WTC11 (cell line): ENCODE measurements at regions not wholly inside any gene's neighbourhood (a gene's known extent, or its start where the extent isn't known, plus 50 kb on each side); places are given as distances from the start of the nearest gene placed in this dataset.

Experiments used
- ATAC-seq: fragments of 200-7000 bp; cut with Tn5 transposase; 2 replicates; pipeline ENCODE4 v1.10.0; 2021; ENCODE audit warnings: mild to moderate bottlenecking, moderate library complexity
- CTCF ChIA-PET: fragments of 300-600 bp; sonication (Branson Sonifier 250); formaldehyde crosslinking; loops from one replicate; lab custom pipeline; 2021; ENCODE audit warnings: antibody characterized with exemption; lab: Charles Lee
- POLR2A ChIA-PET: fragments of 350-600 bp; sonication (Branson Sonifier 250); formaldehyde crosslinking; loops from one replicate; lab custom pipeline; 2021; ENCODE audit warnings: antibody characterized with exemption; lab: Charles Lee
- DNase-seq: peaks from one replicate; pipeline ENCODE4 v3.0.0; 2021; ENCODE audit warnings: low spot score
- H3K27ac Mint-ChIP-seq: 2 replicates; pipeline ENCODE4 v1.8.0; 2021; ENCODE audit warnings: mixed read lengths
- H3K27me3 Mint-ChIP-seq: 2 replicates; pipeline ENCODE4 v1.8.0; 2021; ENCODE audit warnings: low read depth, mild to moderate bottlenecking, moderate library complexity, mixed read lengths
- H3K36me3 Mint-ChIP-seq: 2 replicates; pipeline ENCODE4 v1.8.0; 2021; ENCODE audit warnings: mixed read lengths
- H3K4me1 Mint-ChIP-seq: 2 replicates; pipeline ENCODE4 v1.8.0; 2022; ENCODE audit warnings: mixed read lengths
- H3K4me3 Mint-ChIP-seq: 2 replicates; pipeline ENCODE4 v1.8.0; 2021; ENCODE audit warnings: mild to moderate bottlenecking, moderate library complexity, mixed read lengths
- H3K9me3 Mint-ChIP-seq: 2 replicates; pipeline ENCODE4 v1.8.0; 2021; ENCODE audit warnings: mixed read lengths
- CREM ChIP-seq: sonication (generic); formaldehyde crosslinking; IDR thresholded peaks from 2 replicates; pipeline ENCODE4 v1.8.1; 2022; ENCODE audit warnings: mild to moderate bottlenecking, missing genetic modification reagents, moderate library complexity
- ESRRA ChIP-seq: sonication (generic); formaldehyde crosslinking; IDR thresholded peaks from 2 replicates; pipeline ENCODE4 v1.8.1; 2022; ENCODE audit warnings: mild to moderate bottlenecking, missing genetic modification reagents, borderline replicate concordance
- JAZF1 ChIP-seq: fragments of 250-450 bp; sonication (Bioruptor Pico); IDR thresholded peaks from 2 replicates; pipeline ENCODE4 v1.9.0; 2021; ENCODE audit warnings: moderate library complexity, mild to moderate bottlenecking, inconsistent platforms
- MYBL2 ChIP-seq: sonication (generic); formaldehyde crosslinking; IDR thresholded peaks from 2 replicates; pipeline ENCODE4 v1.8.1; 2023; ENCODE audit warnings: mild to moderate bottlenecking, moderate library complexity, missing genetic modification reagents
- NR2C2 ChIP-seq: sonication (generic); formaldehyde crosslinking; IDR thresholded peaks from 2 replicates; pipeline ENCODE4 v1.8.0; 2022; ENCODE audit warnings: mild to moderate bottlenecking, missing genetic modification reagents
- OVOL2 ChIP-seq: fragments of 250-450 bp; sonication (Bioruptor Pico); IDR thresholded peaks from 2 replicates; pipeline ENCODE4 v1.9.0; 2021; ENCODE audit warnings: mild to moderate bottlenecking, borderline replicate concordance
- SMAD3 ChIP-seq: sonication (generic); formaldehyde crosslinking; IDR thresholded peaks from 2 replicates; pipeline ENCODE4 v1.8.0; 2022; ENCODE audit warnings: missing genetic modification reagents, mild to moderate bottlenecking, borderline replicate concordance
- TCF7 ChIP-seq: sonication (generic); formaldehyde crosslinking; IDR thresholded peaks from 2 replicates; pipeline ENCODE4 v1.8.0; 2022; ENCODE audit warnings: mild to moderate bottlenecking, low read depth, missing genetic modification reagents, moderate library complexity
- ZNF138 ChIP-seq: sonication (generic); formaldehyde crosslinking; conservative IDR thresholded peaks from 2 replicates; pipeline ENCODE4 v1.8.1; 2022; ENCODE audit warnings: mild to moderate bottlenecking, moderate library complexity, missing genetic modification reagents
- ZNF396 ChIP-seq: fragments of 250-450 bp; sonication (Bioruptor Pico); IDR thresholded peaks from 2 replicates; pipeline ENCODE4 v1.8.0; 2021; ENCODE audit warnings: mild to moderate bottlenecking, moderate library complexity, borderline replicate concordance
- ZNF416 ChIP-seq: fragments of 250-450 bp; sonication (Bioruptor Pico); IDR thresholded peaks from 2 replicates; pipeline ENCODE4 v1.9.0; 2021; ENCODE audit warnings: mild to moderate bottlenecking, inconsistent platforms
- ZNF423 ChIP-seq: fragments of 250-450 bp; sonication (Bioruptor Pico); IDR thresholded peaks from 2 replicates; pipeline ENCODE4 v2.1.2; 2022; ENCODE audit warnings: mild to moderate bottlenecking, moderate library complexity
- TF ChIP-seq, protein P1 (sequence below): sonication (generic); formaldehyde crosslinking; IDR thresholded peaks from 2 replicates; pipeline ENCODE4 v1.8.1; 2023; ENCODE audit warnings: mild to moderate bottlenecking, missing genetic modification reagents, borderline replicate concordance
- TF ChIP-seq, protein P2 (sequence below): sonication (generic); formaldehyde crosslinking; IDR thresholded peaks from 2 replicates; pipeline ENCODE4 v1.8.1; 2022; ENCODE audit warnings: mild to moderate bottlenecking, moderate library complexity, missing genetic modification reagents
- TF ChIP-seq, protein P3 (sequence below): sonication (generic); formaldehyde crosslinking; conservative IDR thresholded peaks from 2 replicates; pipeline ENCODE4 v1.8.1; 2023; ENCODE audit warnings: mild to moderate bottlenecking, low read depth, missing genetic modification reagents, moderate library complexity
- TF ChIP-seq, protein P4 (sequence below): sonication (generic); formaldehyde crosslinking; IDR thresholded peaks from 2 replicates; pipeline ENCODE4 v1.8.0; 2022; ENCODE audit warnings: missing genetic modification reagents
- TF ChIP-seq, protein P5 (sequence below): sonication (generic); formaldehyde crosslinking; IDR thresholded peaks from 2 replicates; pipeline ENCODE4 v1.8.0; 2023; ENCODE audit warnings: mild to moderate bottlenecking, missing genetic modification reagents
- TF ChIP-seq, protein P6 (sequence below): sonication (generic); formaldehyde crosslinking; IDR thresholded peaks from 2 replicates; pipeline ENCODE4 v1.8.1; 2022; ENCODE audit warnings: low read depth, missing genetic modification reagents, borderline replicate concordance
- TF ChIP-seq, protein P7 (sequence below): fragments of 250-450 bp; sonication (Bioruptor Pico); IDR thresholded peaks from 2 replicates; pipeline ENCODE4 v2.1.2; 2022; ENCODE audit warnings: mild to moderate bottlenecking, moderate library complexity

DNA sequence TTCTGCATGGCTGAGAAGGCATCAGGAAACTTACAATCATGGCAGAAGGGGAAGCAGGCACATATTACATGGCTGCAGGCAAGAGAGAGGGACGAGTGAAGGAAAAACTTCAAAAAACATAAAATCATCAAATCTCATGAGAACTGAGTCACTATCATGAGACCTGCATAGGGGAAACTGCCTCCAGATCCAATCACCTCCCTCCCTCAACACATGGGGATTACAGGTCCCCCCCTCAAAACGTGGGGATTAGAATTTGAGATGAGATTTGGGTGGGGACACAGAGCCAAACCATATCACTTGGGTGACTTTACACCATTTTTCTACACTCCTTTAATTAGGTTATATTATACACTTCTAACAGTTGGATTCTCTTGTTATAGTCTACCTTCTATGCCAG, 490.7 kb upstream of the KCND2 start:
- no peak for ATAC-seq
- Mint-ChIP-seq H3K27me3 (no peaks in the 10 kb centered on the region), H3K36me3 (no peaks in the 10 kb centered on the region)
- TF ChIP-seq, protein P1, sequence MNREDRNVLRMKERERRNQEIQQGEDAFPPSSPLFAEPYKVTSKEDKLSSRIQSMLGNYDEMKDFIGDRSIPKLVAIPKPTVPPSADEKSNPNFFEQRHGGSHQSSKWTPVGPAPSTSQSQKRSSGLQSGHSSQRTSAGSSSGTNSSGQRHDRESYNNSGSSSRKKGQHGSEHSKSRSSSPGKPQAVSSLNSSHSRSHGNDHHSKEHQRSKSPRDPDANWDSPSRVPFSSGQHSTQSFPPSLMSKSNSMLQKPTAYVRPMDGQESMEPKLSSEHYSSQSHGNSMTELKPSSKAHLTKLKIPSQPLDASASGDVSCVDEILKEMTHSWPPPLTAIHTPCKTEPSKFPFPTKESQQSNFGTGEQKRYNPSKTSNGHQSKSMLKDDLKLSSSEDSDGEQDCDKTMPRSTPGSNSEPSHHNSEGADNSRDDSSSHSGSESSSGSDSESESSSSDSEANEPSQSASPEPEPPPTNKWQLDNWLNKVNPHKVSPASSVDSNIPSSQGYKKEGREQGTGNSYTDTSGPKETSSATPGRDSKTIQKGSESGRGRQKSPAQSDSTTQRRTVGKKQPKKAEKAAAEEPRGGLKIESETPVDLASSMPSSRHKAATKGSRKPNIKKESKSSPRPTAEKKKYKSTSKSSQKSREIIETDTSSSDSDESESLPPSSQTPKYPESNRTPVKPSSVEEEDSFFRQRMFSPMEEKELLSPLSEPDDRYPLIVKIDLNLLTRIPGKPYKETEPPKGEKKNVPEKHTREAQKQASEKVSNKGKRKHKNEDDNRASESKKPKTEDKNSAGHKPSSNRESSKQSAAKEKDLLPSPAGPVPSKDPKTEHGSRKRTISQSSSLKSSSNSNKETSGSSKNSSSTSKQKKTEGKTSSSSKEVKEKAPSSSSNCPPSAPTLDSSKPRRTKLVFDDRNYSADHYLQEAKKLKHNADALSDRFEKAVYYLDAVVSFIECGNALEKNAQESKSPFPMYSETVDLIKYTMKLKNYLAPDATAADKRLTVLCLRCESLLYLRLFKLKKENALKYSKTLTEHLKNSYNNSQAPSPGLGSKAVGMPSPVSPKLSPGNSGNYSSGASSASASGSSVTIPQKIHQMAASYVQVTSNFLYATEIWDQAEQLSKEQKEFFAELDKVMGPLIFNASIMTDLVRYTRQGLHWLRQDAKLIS (CRISPR knock-in tag) = no peak
- no peak for TF ChIP-seq NR2C2
- TF ChIP-seq JAZF1 (CRISPR knock-in tag) = no peak
- TF ChIP-seq ZNF396 = no peak
- TF ChIP-seq SMAD3 = no peak
- TF ChIP-seq, all 79 proteins: peak for 0
- ChIA-PET CTCF (no interaction called here), POLR2A (no interaction called here)
- Mint-ChIP-seq H3K4me3 (no peak overlapping the region), H3K27ac (no peak overlapping the region), H3K9me3 (no peaks in the 10 kb centered on the region), H3K4me1 (no peaks in the 10 kb centered on the region)
- DNase-seq = no peak

DNA sequence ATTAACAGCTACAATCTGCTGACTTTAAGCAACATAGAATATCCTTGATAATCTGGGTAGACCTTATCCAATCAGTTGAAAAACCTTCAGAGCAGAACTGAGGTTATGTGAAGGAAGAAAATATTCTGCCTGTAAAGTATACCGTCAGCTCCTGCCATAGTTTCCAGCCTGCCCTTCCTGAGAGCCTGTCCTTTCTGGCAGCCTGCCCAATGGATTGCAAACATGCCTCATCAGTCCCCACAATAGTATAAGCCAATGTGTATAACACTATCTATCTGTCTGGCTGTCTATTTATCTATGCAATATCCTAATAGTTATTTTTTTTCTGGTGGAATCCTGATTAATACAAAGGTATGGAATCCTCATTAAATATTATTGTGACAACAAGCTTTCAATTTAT, 489.2 kb upstream of the KCND2 start:
- no peak overlapping the region for H3K4me3 Mint-ChIP-seq
- DNase-seq (no peak), ATAC-seq (no peak)
- ChIA-PET CTCF (no interaction called here), POLR2A (no interaction called here)
- H3K27ac Mint-ChIP-seq = no peak overlapping the region
- no peaks in the 10 kb centered on the region for H3K36me3 Mint-ChIP-seq
- H3K4me1 Mint-ChIP-seq = peaks cover 3% of the 10 kb centered on the region; the same call in 1 of the 2 replicates
- no peaks in the 10 kb centered on the region for H3K27me3 Mint-ChIP-seq
- no peaks in the 10 kb centered on the region for H3K9me3 Mint-ChIP-seq
- TF ChIP-seq, protein P2, sequence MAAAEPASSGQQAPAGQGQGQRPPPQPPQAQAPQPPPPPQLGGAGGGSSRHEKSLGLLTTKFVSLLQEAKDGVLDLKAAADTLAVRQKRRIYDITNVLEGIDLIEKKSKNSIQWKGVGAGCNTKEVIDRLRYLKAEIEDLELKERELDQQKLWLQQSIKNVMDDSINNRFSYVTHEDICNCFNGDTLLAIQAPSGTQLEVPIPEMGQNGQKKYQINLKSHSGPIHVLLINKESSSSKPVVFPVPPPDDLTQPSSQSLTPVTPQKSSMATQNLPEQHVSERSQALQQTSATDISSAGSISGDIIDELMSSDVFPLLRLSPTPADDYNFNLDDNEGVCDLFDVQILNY = no peak
- TF ChIP-seq, protein P3, sequence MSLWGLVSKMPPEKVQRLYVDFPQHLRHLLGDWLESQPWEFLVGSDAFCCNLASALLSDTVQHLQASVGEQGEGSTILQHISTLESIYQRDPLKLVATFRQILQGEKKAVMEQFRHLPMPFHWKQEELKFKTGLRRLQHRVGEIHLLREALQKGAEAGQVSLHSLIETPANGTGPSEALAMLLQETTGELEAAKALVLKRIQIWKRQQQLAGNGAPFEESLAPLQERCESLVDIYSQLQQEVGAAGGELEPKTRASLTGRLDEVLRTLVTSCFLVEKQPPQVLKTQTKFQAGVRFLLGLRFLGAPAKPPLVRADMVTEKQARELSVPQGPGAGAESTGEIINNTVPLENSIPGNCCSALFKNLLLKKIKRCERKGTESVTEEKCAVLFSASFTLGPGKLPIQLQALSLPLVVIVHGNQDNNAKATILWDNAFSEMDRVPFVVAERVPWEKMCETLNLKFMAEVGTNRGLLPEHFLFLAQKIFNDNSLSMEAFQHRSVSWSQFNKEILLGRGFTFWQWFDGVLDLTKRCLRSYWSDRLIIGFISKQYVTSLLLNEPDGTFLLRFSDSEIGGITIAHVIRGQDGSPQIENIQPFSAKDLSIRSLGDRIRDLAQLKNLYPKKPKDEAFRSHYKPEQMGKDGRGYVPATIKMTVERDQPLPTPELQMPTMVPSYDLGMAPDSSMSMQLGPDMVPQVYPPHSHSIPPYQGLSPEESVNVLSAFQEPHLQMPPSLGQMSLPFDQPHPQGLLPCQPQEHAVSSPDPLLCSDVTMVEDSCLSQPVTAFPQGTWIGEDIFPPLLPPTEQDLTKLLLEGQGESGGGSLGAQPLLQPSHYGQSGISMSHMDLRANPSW (CRISPR knock-in tag) = no peak
- TF ChIP-seq CREM (CRISPR knock-in tag) (no peak), ZNF423 (CRISPR knock-in tag) (no peak), ESRRA (no peak), ZNF138 (CRISPR knock-in tag) (no peak), ZNF416 (CRISPR knock-in tag) (no peak), TCF7 (CRISPR knock-in tag) (no peak), MYBL2 (CRISPR knock-in tag) (no peak), OVOL2 (CRISPR knock-in tag) (no peak)
- TF ChIP-seq, protein P4, sequence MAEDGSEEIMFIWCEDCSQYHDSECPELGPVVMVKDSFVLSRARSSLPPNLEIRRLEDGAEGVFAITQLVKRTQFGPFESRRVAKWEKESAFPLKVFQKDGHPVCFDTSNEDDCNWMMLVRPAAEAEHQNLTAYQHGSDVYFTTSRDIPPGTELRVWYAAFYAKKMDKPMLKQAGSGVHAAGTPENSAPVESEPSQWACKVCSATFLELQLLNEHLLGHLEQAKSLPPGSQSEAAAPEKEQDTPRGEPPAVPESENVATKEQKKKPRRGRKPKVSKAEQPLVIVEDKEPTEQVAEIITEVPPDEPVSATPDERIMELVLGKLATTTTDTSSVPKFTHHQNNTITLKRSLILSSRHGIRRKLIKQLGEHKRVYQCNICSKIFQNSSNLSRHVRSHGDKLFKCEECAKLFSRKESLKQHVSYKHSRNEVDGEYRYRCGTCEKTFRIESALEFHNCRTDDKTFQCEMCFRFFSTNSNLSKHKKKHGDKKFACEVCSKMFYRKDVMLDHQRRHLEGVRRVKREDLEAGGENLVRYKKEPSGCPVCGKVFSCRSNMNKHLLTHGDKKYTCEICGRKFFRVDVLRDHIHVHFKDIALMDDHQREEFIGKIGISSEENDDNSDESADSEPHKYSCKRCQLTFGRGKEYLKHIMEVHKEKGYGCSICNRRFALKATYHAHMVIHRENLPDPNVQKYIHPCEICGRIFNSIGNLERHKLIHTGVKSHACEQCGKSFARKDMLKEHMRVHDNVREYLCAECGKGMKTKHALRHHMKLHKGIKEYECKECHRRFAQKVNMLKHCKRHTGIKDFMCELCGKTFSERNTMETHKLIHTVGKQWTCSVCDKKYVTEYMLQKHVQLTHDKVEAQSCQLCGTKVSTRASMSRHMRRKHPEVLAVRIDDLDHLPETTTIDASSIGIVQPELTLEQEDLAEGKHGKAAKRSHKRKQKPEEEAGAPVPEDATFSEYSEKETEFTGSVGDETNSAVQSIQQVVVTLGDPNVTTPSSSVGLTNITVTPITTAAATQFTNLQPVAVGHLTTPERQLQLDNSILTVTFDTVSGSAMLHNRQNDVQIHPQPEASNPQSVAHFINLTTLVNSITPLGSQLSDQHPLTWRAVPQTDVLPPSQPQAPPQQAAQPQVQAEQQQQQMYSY = no peak
- TF ChIP-seq, protein P5, sequence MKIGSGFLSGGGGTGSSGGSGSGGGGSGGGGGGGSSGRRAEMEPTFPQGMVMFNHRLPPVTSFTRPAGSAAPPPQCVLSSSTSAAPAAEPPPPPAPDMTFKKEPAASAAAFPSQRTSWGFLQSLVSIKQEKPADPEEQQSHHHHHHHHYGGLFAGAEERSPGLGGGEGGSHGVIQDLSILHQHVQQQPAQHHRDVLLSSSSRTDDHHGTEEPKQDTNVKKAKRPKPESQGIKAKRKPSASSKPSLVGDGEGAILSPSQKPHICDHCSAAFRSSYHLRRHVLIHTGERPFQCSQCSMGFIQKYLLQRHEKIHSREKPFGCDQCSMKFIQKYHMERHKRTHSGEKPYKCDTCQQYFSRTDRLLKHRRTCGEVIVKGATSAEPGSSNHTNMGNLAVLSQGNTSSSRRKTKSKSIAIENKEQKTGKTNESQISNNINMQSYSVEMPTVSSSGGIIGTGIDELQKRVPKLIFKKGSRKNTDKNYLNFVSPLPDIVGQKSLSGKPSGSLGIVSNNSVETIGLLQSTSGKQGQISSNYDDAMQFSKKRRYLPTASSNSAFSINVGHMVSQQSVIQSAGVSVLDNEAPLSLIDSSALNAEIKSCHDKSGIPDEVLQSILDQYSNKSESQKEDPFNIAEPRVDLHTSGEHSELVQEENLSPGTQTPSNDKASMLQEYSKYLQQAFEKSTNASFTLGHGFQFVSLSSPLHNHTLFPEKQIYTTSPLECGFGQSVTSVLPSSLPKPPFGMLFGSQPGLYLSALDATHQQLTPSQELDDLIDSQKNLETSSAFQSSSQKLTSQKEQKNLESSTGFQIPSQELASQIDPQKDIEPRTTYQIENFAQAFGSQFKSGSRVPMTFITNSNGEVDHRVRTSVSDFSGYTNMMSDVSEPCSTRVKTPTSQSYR = no peak
- TF ChIP-seq, protein P6, sequence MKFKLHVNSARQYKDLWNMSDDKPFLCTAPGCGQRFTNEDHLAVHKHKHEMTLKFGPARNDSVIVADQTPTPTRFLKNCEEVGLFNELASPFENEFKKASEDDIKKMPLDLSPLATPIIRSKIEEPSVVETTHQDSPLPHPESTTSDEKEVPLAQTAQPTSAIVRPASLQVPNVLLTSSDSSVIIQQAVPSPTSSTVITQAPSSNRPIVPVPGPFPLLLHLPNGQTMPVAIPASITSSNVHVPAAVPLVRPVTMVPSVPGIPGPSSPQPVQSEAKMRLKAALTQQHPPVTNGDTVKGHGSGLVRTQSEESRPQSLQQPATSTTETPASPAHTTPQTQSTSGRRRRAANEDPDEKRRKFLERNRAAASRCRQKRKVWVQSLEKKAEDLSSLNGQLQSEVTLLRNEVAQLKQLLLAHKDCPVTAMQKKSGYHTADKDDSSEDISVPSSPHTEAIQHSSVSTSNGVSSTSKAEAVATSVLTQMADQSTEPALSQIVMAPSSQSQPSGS (CRISPR knock-in tag) = no peak
- TF ChIP-seq, protein P7, sequence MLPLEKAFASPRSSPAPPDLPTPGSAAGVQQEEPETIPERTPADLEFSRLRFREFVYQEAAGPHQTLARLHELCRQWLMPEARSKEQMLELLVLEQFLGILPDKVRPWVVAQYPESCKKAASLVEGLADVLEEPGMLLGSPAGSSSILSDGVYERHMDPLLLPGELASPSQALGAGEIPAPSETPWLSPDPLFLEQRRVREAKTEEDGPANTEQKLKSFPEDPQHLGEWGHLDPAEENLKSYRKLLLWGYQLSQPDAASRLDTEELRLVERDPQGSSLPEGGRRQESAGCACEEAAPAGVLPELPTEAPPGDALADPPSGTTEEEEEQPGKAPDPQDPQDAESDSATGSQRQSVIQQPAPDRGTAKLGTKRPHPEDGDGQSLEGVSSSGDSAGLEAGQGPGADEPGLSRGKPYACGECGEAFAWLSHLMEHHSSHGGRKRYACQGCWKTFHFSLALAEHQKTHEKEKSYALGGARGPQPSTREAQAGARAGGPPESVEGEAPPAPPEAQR = no peak
